Endothelial cell of umbilical vein (primary cell): ENCODE measurements at regions not wholly inside any gene's neighbourhood (a gene's known extent, or its start where the extent isn't known, plus 50 kb on each side); places are given as distances from the start of the nearest gene placed in this dataset.

Experiments
- BruUV-seq: library from RNA; stranded (reverse); fragments of 400-500 nt; replicated peaks from 2 replicates; lab custom pipeline; 2021; lab: Mats Ljungman, UMichigan
- CTCF ChIA-PET: fragments of 300-600, 350-600 bp; sonication (Branson Sonifier 250); formaldehyde crosslinking; loops from one replicate; lab custom pipeline; 2021; ENCODE audit warnings: antibody characterized with exemption, inconsistent platforms; lab: Charles Lee
- POLR2A ChIA-PET: fragments of 300-600, 350-600 bp; sonication (Branson Sonifier 250); formaldehyde crosslinking; loops from one replicate; lab custom pipeline; 2021; ENCODE audit warnings: antibody characterized with exemption, inconsistent platforms; lab: Charles Lee
- DNase-seq: peaks from one replicate; pipeline ENCODE4 v3.0.0-alpha.2; 2011; ENCODE audit warnings: low read depth, low spot score
- FAIRE-seq: peaks from 2 replicates; lab custom pipeline; 2011; peaks lifted over from hg19 to GRCh38; lab: Jason Lieb, UNC
- H2AFZ ChIP-seq: 2 replicates; pipeline ENCODE4 v1.6.0; 2012; ENCODE audit warnings: low read depth, low read length, control low read depth, inconsistent platforms
- H3K27ac ChIP-seq: 2 replicates; pipeline ENCODE4 v1.5.1; 2011; ENCODE audit warnings: low read depth, mild to moderate bottlenecking, control low read depth, low read length, moderate library complexity; ENCODE audit not compliant: insufficient read depth
- H3K27me3 ChIP-seq, 2 experiments: 2 replicates each; pipeline versions ENCODE4 v1.6.0 to v1.6.1; 2011; ENCODE audit warnings: low read length in 2 of 2, mixed read lengths in 1 of 2; ENCODE audit not compliant: control insufficient read depth in 2 of 2, insufficient read depth in 2 of 2
- H3K36me3 ChIP-seq, 2 experiments: 2 replicates in 1 of 2; 3 replicates in 1 of 2; pipeline ENCODE4 v1.5.1; 2011; ENCODE audit warnings: low read length in 2 of 2, mild to moderate bottlenecking in 1 of 2, moderate library complexity in 1 of 2; ENCODE audit not compliant: control insufficient read depth in 2 of 2, insufficient read depth in 2 of 2; ENCODE audit errors: extremely low read depth in 1 of 2
- H3K4me1 ChIP-seq: 3 replicates; pipeline ENCODE4 v1.5.1; 2011; ENCODE audit warnings: mild to moderate bottlenecking, low read length; ENCODE audit not compliant: control insufficient read depth, insufficient read depth; ENCODE audit errors: extremely low read depth
- H3K4me2 ChIP-seq: 2 replicates; pipeline ENCODE4 v1.6.1; 2011; ENCODE audit warnings: low read length, control low read depth, mixed read lengths; ENCODE audit not compliant: insufficient read depth
- H3K4me3 ChIP-seq, 3 experiments: fragments of 200-600 bp in 1 of 3; sonication (generic), shearing (Covaris generic) in 1 of 3; replicated peaks in 1 of 3; 2 replicates each; pipeline ENCODE4 v1.5.1; 2011 to 2016; ENCODE audit warnings: control low read depth in 3 of 3, low read length in 3 of 3, mild to moderate bottlenecking in 2 of 3, inconsistent platforms in 1 of 3, low read depth in 1 of 3, moderate library complexity in 1 of 3; ENCODE audit not compliant: insufficient read depth in 1 of 3
- H3K79me2 ChIP-seq: 2 replicates; pipeline ENCODE4 v1.6.0; 2012; ENCODE audit warnings: low read length, inconsistent platforms; ENCODE audit not compliant: control insufficient read depth, insufficient read depth
- H3K9ac ChIP-seq: replicated peaks from 2 replicates; pipeline ENCODE3; 2011; ENCODE audit warnings: low read length, control low read depth; ENCODE audit not compliant: insufficient read depth; ENCODE audit errors: extremely low read depth
- H3K9me1 ChIP-seq: replicated peaks from 3 replicates; pipeline ENCODE4 v1.6.0; 2011; ENCODE audit warnings: mild to moderate bottlenecking, low read length; ENCODE audit not compliant: control insufficient read depth, insufficient read depth; ENCODE audit errors: extremely low read depth
- H3K9me3 ChIP-seq: replicated peaks from 2 replicates; pipeline ENCODE4 v1.5.1; 2012; ENCODE audit warnings: low read length, inconsistent platforms; ENCODE audit not compliant: control insufficient read depth, insufficient read depth
- H4K20me1 ChIP-seq: replicated peaks from 2 replicates; pipeline ENCODE3; 2011; ENCODE audit warnings: mild to moderate bottlenecking, low read length; ENCODE audit not compliant: control insufficient read depth, insufficient read depth; ENCODE audit errors: extremely low read depth
- EZH2 ChIP-seq: IDR thresholded peaks from 2 replicates; pipeline ENCODE4 v1.6.1; 2012; ENCODE audit warnings: borderline replicate concordance, low read depth, mild to moderate bottlenecking, moderate library complexity, low read length, inconsistent platforms; ENCODE audit not compliant: severe bottlenecking
- FOS ChIP-seq: IDR thresholded peaks from 2 replicates; pipeline ENCODE4 v1.6.1; 2011; ENCODE audit warnings: mild to moderate bottlenecking, low read length, moderate library complexity, borderline replicate concordance; ENCODE audit not compliant: insufficient read depth
- GATA2 ChIP-seq: IDR thresholded peaks from 2 replicates; pipeline ENCODE4 v1.7.0; 2011; ENCODE audit warnings: low read depth, mild to moderate bottlenecking, moderate library complexity, mixed read lengths, low read length; ENCODE audit not compliant: insufficient read length, insufficient read depth
- JUN ChIP-seq: IDR thresholded peaks from 2 replicates; pipeline ENCODE4 v1.6.1; 2011; ENCODE audit warnings: borderline replicate concordance, low read depth; ENCODE audit not compliant: insufficient read length, insufficient read depth
- MYC ChIP-seq: IDR thresholded peaks from one replicate; pipeline ENCODE4 v1.6.1; 2011; ENCODE audit warnings: mild to moderate bottlenecking, low read depth, low read length
- POLR2A ChIP-seq: IDR thresholded peaks from 2 replicates; pipeline ENCODE4 v1.6.1; 2012; ENCODE audit warnings: low read depth, mild to moderate bottlenecking, control low read depth, low read length
- POLR2AphosphoS5 ChIP-seq: IDR thresholded peaks from 2 replicates; pipeline ENCODE4 v1.6.1; 2012; ENCODE audit warnings: low read depth, mild to moderate bottlenecking, control low read depth, low read length, moderate library complexity; ENCODE audit not compliant: insufficient read depth
- dilution Hi-C: fragments of 300-500 bp; cut with MboI; formaldehyde crosslinking; loops from one replicate; pipeline ENCODE4 v1.15.0; 2019; ENCODE audit warnings: low sequenced_read_pairs; ENCODE audit not compliant: extremely low pct_ligation_motif_present
- intact Hi-C: fragments of 100-400 bp; cut with micrococcal nuclease; formaldehyde crosslinking; loops from one replicate; pipeline ENCODE4 v1.10.0; 2022
- TF ChIP-seq, protein P1 (sequence below), 2 donors: IDR thresholded peaks; 1 replicate in 1 of 2; 2 replicates in 1 of 2; pipeline ENCODE4 v1.5.1; 2011; ENCODE audit warnings: low read length in 2 of 2, mild to moderate bottlenecking in 2 of 2, moderate library complexity in 2 of 2, control low read depth in 1 of 2, inconsistent platforms in 1 of 2, low read depth in 1 of 2; ENCODE audit not compliant: insufficient read depth in 1 of 2; ENCODE audit errors: extremely low read depth in 1 of 2
- TF ChIP-seq, protein P2 (sequence below): IDR thresholded peaks from 2 replicates; pipeline ENCODE4 v1.6.1; 2011; ENCODE audit not compliant: insufficient read depth, insufficient read length

DNA sequence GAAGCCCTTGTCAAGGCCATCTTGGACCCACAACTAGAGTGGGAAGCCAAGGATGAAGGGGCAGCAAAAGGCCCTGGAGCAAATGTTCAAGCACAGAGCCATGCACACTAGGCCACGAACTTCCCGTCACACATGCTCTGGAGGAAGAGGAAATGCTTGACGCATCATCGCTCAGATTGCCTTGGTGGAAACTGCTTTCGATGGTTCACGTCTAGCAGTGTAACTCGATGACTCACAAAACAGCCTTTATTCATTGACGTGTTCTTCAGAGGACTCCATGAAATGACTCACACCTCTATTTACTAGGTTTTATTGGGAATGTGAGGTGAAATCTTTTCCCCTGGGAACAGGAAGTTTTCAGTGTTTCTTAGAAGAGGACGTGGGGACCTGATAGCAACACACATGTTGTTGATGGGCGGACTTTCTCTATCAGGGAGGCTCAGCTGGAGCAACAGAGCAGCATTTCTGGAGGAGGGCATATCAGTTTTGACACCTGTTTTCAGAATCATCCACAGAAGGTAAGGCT is 79.8 kb upstream of the FLT1 start:
- intact Hi-C loops (loop anchor here (1.0 to 2.0 kb wide), 10 partner anchors 16 to 250 kb away; partner anchors contain the start of genes FLT1 and POMP), dilution Hi-C loops (no loop called here)
- Histone ChIP-seq H3K9me1 (no peaks in the 10 kb centered on the region), H3K36me3 (no peaks in the 10 kb centered on the region), H3K79me2 (no peaks in the 10 kb centered on the region), H3K4me2 (peak overlapping the region; percentile 50), H3K9me3 (no peaks in the 10 kb centered on the region), H3K27ac (peak overlapping the region; percentile 99), H2AFZ (no peak overlapping the region), H3K9ac (peak overlapping the region; percentile 40), H3K4me1 (peaks cover 10% of the 10 kb centered on the region), H4K20me1 (no peaks in the 10 kb centered on the region), H3K27me3 (no peaks in the 10 kb centered on the region), H3K4me3 (no peak overlapping the region)
- peak; percentile 100 for FAIRE-seq
- DNase-seq, result peak; percentile 98
- TF ChIP-seq MYC (peak; percentile 74), EZH2 (no peak), JUN (peak; percentile 100), FOS (peak; percentile 100), POLR2AphosphoS5 (peak; percentile 72), GATA2 (peak; percentile 60), POLR2A (no peak)
- TF ChIP-seq, protein P1, sequence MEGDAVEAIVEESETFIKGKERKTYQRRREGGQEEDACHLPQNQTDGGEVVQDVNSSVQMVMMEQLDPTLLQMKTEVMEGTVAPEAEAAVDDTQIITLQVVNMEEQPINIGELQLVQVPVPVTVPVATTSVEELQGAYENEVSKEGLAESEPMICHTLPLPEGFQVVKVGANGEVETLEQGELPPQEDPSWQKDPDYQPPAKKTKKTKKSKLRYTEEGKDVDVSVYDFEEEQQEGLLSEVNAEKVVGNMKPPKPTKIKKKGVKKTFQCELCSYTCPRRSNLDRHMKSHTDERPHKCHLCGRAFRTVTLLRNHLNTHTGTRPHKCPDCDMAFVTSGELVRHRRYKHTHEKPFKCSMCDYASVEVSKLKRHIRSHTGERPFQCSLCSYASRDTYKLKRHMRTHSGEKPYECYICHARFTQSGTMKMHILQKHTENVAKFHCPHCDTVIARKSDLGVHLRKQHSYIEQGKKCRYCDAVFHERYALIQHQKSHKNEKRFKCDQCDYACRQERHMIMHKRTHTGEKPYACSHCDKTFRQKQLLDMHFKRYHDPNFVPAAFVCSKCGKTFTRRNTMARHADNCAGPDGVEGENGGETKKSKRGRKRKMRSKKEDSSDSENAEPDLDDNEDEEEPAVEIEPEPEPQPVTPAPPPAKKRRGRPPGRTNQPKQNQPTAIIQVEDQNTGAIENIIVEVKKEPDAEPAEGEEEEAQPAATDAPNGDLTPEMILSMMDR (IDR thresholded peaks at IDR 0.05; ENCODE audit: extremely low read depth in 1 of 2, insufficient read depth in 1 of 2, low read depth in 1 of 2, low read length in 2 of 2), result no peak
- TF ChIP-seq, protein P2, sequence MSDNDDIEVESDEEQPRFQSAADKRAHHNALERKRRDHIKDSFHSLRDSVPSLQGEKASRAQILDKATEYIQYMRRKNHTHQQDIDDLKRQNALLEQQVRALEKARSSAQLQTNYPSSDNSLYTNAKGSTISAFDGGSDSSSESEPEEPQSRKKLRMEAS, result peak; percentile 89
- no TSS peak for BruUV-seq
- ChIA-PET CTCF (interaction anchor here (1.0 kb wide), 1 partner anchor 84 kb away, joined by 3 read pairs; the partner anchor contains the start of gene POMP), POLR2A (no interaction called here)
